GM21423 (cell line): ENCODE measurements at regions not wholly inside any gene's neighbourhood (a gene's known extent, or its start where the extent isn't known, plus 50 kb on each side); places are given as distances from the start of the nearest gene placed in this dataset.
"Not testable (repeated sequence)": the region's sequence is repeated elsewhere in the genome, so short reads cannot be mapped to it uniquely, and the experiment has no call there.

Experiments used
- ATAC-seq: cut with Tn5 transposase; IDR thresholded peaks from one replicate; pipeline ENCODE4 v1.9.1; 2021; ENCODE audit warnings: mild to moderate bottlenecking, moderate library complexity; ENCODE audit not compliant: unreplicated experiment

DNA sequence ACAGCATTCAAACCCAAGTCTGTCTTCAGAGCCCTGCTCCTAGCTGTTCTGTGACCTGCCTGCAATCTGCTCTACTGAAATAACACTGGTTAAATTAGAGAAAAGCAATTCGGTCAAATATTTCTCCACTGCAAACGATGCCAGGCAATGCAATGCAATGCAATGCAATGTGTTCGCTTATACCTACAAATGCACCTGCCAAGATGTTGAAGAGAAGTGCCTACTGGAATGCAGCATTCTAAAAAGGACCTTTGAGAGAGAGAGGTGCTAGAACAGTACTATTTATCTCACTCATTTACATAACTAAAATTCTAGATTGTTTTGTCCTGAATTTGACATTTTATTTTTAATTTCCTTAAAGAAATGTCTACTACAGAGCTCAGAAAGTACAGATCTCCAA is 157.3 kb upstream of the CDK1 start:
- ATAC-seq, result no peak

DNA sequence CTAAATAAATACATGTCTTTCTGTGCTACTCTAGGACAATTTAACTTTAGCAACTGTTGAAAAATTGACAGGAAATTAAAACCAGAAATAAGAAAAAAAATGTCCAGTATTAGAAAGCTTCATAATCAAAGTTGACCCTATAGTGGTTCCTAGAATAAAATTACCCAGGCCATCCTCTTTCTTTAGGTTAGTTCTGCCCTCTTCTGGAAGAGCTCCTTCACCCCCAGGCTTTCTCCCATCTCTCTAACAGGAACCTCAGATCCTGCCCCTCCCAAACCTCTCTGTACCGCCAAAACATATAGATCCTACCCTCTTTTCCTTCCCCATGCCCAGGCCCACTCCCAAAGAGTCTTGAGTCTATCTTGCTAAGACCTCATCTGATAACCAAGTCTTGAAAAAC is 159.4 kb upstream of the CDK1 start:
- ATAC-seq, result no peak

DNA sequence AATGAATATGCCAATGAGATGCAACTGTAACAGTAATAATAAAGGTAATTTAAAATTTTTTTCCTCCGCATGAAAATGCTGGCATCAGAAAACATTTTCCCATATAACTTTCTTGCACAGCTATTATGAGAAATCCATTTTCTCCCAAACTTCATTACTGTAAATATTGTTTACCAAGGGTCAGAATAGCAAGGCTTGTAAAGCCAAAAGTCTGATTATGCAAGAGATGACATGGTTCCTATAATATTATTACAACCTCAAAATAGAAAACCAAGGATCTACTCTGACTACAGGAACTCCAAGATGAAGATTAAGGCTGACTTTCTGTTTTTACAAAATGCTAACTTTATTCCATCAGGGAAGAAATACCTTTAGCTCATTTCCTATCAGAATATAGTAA is 162.7 kb upstream of the CDK1 start:
- no peak for ATAC-seq

DNA sequence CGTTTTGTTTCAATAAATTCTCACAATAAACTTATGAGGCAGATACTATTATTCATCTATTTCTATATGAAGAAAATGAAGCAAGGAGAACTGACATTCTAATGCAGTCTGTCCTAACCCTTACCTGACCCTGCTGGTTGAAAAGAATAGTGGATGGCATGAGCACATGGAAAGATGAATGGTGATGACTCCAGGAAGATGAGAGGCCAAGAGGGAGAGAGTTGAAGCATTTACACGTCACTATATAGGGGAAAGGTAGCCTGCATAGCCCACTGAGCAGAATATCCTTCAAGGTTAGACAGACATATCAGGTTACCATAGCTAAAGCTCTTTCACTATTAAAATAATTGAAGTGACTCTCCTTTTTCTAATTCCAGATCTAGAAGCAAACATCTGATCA is 163.9 kb upstream of the CDK1 start:
- ATAC-seq, result no peak

DNA sequence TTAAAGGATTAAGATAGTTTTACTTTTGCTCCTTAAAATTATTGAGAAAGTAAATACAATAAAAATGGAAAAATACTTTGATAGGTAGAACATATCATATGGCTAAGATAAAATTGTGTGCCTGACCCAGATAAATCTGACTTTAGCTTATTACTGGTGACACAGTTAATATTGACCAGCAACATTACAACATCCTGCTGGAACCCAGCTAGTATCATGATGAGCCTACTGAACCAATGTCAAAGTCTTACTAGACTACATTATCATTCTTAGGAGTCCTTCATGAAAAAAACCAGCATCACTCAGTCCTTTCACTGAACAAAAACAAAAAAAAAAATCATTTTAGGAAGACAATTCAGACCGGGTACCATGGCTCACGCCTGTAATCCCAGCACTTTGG is 164.8 kb upstream of the CDK1 start:
- ATAC-seq, result no peak

DNA sequence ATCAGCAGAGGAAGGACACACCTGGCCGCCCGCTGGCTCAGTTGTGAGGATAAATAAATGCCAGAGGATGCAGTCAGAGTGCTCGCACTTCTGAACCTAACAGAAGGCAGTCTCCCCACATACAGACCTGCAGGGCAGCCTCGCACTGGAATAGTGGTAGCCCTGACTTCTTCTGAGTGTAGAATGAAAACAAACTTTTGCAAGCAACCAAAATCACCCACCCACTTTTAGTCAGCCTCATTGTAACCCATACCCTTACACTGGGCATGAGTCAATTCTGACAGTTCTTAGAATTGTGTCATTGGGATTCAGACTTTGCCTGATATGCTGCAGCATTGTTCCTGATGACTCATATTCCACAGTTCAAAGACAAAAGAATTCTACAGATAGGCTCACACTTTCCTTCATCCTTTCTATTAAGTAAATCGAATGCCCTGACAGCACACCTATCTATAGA is 167.0 kb upstream of the CDK1 start:
- ATAC-seq, result no peak

DNA sequence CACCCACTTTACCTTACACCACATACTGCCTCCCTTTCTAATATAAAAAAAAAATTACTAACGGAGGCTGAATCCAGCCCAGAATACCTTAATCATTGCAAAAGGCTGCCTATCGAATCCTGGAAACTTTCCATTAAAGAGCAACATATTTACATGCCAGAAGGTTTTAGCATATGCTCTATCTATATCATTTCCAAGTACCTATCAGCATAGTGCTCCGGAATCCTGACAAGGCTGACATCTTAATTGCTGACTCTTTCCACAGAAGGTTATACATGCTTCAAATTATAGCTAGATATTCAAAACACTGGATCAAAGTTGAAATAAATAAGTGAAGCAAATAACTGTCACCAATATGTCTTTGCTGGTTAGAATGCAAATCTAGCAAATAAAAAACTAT is 170.9 kb upstream of the CDK1 start:
- ATAC-seq, result no peak

DNA sequence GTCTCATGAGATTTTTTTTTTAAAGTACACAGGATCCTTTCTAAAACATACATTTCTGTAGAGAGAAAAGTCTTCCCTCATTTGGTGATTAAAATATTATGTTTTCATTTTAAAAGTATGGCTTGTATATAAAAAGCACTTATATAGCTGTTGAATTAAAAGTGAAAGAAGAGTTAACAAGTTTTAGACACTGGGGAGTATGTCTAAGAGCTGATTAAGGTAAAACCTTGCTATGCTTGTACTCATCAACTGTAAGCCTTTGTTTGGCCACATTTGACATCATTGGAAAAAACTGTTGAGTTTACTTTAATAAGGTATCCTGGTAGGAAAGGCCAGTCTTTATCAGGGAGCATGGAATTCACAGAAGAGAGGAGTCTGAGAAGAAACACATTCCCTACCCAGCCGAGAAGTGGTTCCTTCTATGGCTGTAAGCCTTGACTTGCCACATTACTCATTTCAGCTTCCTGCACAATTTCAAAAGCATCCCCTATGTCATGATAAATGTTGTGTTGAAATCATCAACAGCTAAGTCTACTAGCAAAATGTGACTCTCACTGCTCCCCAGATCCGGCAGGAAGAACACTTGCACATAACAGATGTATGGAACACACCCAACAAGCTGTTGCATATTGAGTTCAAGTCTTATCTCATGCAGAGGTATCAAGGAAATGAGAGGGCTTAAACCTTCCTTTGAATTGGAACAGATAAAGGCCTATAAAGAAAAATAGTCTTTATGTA is 171.8 kb upstream of the CDK1 start:
- no peak for ATAC-seq

DNA sequence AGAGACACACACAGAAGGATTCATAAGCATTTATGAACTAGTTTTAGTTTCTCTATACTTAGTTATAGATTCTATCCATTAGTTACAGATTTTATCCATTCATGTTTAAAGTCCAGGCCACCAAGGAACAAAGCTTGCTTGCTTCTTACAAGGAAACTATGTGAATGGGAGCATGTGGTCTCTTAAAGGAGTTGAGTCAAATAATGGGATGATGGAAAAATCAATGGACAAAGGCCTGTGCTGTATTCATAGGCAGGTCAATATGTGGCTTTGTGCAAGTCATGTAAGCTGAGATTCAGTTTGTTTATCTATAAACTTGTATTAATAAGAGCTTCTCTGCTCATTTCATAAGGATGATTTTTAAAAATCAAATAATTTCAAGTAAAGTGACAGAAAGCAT is 172.8 kb upstream of the CDK1 start:
- no peak for ATAC-seq

DNA sequence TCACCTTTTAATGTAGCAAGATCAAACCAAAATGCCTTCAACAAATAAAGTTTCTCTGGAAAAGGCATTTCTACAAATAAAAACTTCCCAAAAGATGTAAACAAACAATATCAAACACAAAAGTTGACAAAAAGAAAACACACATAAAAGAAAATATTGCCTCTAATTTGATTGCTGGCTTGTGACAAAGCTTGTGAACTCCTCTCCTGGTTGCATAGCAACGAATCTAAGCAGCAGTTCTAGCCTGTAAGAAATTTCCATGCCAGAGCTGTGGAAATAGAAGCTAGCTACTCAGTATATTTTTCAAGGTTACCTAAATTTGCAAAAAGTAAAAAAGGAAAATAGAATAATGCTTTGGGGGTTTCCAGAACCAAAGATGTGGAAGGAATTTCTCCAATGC is 173.9 kb upstream of the CDK1 start:
- no peak for ATAC-seq

DNA sequence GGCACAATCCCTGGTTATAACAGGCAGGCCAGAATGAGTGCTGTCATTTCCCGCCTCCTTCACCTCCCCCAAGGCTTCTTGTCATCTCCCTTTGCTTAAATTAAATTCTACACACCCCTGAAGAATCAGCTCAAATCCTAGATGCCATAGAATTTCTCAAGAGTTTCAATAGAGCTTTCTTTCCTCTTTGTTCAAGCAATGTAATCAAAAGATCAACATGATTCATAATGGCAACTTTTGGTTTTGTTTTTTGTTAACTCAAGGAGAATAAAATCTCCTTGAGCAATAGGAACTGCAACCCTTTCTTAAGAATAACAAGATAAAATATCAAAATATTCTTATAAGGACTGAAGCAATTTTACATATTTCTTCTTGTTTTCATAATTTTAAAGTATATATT is 180.8 kb upstream of the CDK1 start:
- ATAC-seq, result no peak

DNA sequence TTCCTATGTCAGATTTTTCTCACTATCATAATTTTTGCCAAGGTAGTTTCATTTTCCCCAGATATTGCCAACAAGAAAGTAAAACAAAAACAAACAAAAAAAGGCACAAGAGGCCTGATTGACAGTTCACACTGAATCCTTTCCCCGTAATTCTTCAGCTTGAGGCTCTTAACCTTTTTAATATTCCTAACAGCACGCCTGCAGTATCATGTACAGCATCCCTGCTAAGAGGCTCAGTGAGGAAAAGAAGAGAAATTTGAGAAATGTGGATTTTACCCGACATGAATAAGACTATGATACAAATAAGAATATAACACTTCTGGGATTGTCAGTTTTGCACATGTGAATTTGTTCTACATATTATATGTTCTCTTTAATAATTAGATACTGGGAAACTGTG is 182.4 kb upstream of the CDK1 start:
- ATAC-seq, result no peak

DNA sequence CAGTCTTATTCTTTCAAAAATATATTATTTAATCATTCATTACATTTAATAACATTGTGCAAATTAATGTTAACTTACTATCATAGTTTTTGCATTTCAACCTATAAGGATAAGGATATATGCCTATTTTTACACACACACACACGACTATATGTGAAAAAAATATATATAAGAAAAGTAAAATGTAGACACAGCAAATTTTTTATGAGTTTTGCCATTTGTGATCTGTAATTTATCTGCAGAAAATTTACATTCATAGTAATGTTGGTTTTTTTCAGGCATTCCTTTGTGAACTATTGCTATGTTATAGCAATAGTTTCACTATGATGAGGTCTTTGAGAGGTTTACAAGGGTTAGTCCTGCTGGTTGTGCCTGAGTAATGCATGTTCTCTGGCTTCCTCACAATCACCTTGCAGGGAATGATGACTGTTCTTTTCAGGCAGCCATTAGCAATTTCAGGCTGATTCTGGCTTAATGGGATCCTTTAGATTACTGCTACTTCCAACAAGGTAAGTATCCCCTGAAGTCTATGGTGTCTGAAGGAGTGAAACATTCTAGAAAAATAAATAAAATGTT is 183.7 kb upstream of the CDK1 start:
- no peak for ATAC-seq

DNA sequence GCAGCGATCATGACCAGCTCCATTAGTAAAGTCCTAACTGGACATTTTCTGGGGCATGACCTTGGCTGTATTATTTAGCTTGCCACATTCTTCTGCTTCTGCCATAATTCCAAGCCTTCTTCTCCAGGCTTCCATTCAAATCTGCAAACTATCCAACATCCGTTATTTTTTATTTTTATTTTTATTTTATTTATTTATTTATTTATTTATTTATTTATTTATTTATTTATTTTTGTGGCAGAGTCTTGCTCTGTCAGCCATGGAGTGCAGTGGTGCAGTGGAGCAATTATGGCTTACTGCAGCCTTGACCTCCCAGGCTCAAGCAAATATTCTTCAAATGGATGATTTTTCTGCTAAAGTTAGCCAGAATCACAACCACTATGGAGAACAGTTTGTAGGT is 187.2 kb upstream of the CDK1 start:
- ATAC-seq, result no peak

DNA sequence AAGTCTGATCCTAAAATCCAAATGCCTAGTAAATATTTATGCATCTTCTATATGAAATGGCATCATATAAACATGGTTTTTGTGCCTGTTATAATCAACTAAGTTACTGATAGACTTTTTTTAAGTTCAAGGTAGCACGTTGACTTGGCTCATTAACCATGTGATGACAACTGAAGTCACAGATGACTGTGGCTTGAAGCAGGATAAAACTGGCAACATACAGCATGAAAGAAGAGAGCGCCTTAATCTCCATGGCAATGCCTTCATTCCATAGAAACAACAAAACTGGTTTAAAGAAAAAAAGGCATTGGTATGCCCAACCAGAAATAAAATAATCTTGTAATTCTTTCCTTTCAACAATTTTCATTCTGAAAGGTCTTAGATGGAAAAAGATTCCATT is 188.9 kb upstream of the CDK1 start:
- no peak for ATAC-seq

DNA sequence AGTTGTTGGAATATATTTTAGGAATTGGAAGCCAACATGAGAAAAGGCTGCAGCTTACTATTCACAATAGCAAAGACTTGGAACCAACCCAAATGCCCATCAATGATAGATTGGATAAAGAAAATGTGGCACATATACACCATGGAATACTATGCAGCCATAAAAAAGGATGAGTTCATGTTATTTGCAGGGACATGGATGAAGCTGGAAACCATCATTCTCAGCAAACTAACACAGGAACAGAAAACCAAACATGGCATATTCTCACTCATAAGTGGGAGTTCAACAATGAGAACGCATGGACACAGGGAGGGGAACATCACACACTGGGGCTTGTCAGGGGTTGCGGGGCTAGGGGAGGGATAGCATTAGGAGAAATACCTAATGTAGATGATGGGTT is 192.1 kb upstream of the ANK3 start:
- ATAC-seq, result not testable (repeated sequence)

DNA sequence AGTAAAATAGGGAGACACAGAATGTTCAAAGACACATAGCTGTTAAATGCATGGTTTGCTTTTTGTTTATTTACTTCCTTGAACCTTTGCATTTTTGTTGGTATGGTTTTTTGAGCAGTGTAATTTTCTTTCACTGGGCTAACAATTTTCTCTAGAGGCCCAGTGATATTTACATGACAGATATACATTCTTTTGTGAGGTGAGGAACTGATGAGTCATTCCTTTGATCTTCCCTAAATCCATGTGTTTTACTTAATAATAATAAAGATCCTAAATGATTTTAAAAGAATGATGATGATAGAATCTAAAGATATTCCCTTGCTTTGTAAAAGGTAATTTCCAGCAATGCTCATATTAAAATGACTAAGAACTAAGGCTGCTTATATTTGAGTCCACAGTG is 188.5 kb upstream of the ANK3 start:
- ATAC-seq, result no peak

DNA sequence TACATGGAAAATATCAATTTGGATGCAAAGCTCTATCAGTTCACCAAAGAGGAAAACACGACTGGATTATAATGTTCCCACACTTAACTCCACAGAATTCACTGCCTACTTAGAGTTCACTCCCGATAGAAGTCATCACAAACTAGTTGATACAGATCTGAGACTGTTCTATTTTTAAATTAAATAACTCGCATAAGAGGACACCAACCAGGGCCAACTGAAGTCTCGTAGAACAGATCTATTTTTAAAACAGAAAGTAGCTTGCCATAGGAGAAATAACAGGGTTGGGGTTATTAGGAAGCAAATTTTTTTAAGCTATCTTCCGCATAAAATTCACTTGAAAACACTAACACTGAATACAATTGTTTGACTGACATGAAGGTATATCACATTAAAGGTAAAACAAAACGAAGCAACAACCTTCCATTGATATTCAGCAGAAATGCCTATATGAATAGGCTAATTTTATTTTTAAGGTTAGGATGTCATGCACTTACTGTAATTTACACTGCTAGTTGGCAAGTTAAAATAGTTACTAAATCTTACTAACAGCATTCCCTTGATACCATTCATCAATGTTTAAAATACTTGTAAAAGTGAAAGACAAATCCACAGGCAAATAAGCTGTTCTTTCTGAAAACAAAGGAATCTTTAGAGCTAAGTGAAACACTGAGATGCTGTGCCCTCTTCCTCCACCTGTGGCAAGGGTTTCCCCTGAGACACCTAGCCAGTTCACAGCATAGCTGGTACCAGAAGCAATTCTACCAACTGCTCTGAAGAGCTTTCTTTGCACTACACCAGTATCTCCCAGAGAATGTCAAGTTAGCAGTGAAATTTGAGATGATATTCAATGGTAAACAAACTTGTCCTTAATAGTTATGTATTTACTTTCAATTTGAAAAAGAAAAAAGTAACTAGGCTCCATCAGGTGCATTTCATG is 186.7 kb upstream of the ANK3 start:
- no peak for ATAC-seq

DNA sequence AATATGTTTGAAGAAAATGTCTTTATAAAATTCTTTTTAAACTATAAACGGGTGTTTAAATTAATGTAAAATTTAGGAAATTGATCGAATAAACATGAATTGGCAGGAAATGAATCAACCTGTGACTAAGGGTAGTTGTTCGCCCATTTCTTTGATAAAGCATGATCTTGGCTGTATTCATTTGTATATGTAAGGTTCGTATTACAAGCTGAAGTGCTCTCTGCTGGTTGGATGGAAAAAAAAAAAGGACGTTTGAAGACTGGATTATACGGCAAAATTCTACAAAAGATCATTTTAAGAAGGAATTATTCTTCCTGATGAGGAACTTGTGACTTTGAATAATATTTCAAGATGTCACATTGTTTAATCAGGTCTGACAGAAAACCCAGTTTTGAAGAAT is 185.4 kb upstream of the ANK3 start:
- ATAC-seq, result no peak

DNA sequence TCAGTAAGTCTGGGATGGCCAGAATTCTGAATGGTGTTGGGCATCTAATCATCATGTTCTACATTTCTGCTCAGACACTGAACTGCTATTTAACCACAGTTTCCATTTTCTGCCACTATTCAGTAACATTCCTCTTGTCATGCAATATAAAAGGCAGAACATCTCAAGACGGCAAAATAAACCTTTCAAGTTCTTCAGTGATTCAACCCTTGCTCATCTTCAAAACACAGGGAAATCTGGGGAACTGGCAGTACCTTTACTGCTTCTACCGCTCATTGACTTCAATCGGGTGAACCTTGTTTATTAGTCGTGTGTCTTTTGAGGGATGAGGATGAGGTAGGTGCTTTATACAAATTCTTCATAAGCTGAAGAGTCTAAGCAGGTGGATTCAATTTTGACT is 184.7 kb upstream of the ANK3 start:
- no peak for ATAC-seq

DNA sequence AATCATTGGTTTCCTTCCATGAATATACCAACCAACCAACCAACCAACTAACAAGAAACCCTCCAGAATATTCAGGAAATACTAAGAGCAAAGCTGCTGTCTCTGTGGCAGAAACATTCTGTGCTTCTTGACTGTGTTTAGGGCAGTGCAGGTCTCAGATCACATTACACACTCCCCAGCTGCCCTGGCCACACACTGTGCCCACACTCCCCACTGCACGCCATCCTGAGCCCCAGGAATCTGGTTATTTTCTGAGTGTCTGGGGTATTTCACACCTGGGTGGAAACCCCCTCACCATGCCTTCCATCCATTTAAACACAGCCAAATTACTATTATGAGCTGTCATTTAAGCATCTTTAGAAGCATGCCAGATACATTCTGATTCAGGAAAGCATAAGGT is 183.7 kb upstream of the ANK3 start:
- ATAC-seq, result peak; percentile 58
